NCI-H226 (cell line): ENCODE measurements at regions not wholly inside any gene's neighbourhood (a gene's known extent, or its start where the extent isn't known, plus 50 kb on each side); places are given as distances from the start of the nearest gene placed in this dataset.
A peak's percentile ranks its signal among the peaks of the same experiment; 100 is the strongest.

Source experiments
- DNase-seq: peaks from one replicate; pipeline ENCODE4 v3.0.0-alpha.2; 2015

DNA sequence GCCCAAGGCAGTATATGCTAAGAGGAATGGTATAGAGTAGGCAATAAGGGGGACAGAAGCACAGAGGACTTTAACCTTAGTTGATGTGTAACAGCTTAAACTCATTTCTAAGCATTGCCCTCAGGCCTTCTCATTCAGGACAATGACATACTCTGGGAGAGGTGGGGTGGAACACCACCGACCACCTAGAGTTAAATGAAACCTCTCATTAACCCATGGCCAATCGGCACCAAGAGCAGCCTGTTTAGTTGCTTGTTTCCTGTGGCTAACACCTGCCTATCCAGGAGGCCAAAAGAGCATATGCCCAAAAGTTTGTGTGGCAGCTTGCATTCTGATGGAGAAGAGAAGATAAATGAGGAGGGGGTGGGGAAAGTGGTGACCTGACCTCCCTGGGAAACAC lies 50.0 kb downstream of the PABIR2 start:
- DNase-seq = no peak

DNA sequence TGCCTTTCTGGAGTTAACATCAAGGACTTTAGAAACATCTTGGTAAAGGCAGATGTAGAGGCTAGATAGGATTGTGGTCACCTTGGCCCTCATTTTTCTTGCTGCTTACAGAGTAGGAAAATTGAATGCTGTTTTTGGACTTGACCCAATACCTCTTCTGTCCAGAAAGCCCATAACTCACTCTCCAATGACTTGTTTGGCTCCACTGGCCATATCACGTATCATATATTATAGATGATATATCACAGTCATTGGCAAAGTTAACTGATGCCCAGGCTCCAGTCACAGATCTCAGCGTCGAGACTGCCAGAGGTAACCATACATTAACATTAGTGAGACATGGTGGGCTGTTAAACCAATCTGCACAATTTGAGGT lies 50.6 kb downstream of the PABIR2 start:
- no peak for DNase-seq

DNA sequence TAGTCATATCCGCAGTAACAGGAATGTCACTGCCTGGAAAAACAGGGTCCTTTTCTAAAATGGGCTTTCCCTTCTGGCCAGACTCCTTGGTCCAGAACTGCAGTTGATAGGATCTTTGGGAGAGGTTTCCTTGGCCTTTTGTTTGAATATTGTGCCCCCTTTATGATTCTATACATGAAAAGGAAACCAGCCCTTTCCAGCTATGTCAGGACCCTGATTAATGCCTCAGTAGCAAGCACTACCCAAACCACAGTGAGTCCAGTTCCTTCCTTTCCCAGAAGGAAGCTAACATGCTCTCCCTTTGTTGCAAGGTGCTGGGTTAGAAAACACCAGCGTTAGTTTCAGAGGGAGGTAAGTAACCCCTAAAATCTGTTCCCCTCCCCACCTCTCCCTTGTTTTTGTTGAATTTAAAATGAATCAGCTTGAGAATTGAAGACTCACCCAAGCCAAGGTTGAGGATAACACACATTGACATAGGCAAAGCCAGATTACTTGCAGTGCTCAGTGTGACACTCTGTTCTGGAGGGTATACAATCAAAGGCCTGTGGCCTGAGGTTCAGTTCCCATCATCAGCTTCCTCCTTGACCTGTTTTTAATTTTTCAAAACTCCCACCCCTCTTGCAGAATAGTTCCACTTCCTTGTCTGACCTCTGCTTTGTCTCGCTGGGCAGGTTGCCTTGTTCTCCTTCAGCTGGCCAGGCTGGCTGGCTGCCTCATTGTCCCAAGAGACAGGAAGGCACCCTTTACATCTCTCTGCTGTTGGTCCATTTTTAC lies 51.2 kb downstream of the PABIR2 start:
- no peak for DNase-seq

DNA sequence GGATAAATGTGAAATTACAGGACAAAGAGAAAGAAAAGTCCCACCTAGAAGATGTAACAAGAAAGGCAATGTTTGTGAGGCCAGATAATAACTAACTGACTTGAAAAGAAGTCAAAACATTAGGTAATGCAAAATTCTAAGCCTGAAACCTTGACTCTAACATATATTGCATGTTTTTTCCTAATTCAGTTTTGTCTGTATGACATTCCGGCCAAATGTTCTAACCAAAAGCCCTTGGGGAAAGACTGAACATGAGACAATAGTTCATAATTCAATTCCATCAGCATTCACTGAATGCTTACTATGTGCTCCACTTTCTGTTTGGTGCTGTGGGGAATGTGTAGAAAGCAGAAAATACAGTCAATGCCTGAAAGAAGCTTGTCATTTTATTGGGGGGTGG lies 53.9 kb downstream of the PABIR2 start:
- DNase-seq = no peak

DNA sequence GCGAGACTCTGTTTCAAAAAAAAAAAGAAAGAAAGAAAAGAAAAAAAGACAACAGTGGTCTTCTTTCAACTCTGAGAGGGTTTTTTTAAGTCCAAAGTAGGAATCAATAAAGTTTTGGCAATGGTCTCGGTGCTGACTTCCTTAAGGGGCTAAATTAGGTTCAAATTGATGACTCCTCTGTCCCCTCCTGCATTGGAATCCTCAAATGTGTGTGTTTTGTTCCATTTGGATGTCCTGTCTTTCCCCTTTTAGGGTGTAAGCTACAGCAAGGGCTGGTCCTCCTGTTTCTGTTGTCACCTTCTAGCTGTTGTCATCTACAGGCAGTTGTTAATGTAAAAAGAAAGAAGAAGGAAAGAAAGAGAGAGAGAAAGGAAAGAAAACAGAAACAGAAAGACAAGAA lies 54.4 kb downstream of the PABIR2 start:
- DNase-seq = no peak

DNA sequence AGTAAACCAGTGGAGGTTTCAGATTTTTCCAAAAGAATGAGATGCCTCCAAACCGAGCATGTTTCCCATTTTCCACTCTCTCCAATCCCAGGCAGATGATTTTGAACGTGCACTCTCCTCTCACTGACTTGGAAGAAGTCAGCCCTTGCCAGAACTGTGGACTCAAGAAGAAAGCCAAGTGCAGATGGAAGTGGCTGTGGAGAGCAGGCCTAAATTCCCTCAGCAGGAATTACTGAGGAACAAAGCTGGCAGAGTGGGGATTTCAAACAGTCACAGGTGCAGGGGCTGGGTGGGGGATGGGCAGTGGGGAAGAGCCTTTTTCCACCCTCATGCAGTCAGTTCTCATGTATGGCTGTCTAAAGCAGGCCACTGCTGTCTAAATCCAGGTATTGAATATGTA lies 55.3 kb downstream of the PABIR2 start:
- DNase-seq = no peak

DNA sequence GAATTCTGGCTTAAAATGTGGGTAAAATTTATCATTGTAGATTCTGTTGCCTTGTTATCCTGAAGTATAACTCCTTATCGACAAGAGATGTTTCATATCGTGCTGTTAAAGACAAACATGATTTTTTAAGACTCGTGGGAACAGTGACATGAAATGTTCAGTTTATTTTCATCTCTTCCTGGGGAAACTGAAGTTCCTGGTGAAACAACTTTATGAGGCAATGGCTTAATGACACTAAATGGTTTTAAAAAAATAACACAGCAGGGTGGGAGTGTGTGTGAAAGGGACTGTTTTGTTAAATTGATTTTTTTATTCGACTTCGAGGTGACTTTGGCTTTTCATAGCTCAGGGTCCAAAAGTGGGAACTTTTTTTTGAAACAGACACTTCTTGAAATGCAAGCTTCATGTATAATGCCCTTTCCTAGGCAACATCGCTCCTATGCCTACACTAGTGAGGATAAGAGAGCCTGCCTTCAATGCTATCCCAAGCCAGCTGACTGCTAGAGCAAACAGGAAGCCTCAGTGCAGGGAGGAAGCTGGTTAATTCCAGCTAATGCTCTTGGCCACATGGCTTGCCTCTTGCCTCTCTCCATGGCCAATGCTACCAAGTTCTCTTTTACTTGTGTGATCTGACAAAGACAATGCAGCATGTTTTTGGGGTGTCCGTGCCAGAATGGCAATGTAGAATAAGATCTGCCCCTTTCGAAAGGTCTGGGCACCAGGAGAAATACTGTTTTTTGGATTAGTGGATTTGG lies 57.8 kb downstream of the PABIR2 start:
- no peak for DNase-seq

DNA sequence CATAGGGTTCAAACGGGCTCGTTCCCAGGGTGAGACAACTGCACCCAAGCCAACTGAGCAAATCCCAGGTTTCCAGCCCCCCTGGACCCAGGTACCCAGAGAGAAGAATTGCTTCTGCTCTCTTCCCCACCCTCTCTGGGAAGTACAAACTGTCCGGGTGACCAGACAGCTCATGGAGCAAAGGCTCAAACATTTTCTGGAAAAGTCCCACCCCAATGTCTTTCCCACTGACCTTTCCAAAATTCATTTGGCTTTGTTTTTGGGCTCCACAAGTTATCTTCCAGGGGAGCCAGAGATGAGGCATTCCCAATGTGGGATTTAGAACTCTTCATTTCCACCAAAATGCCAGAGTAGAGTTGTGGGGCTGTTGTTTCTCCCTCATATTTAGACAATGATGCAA lies 58.6 kb downstream of the PABIR2 start:
- DNase-seq = no peak

DNA sequence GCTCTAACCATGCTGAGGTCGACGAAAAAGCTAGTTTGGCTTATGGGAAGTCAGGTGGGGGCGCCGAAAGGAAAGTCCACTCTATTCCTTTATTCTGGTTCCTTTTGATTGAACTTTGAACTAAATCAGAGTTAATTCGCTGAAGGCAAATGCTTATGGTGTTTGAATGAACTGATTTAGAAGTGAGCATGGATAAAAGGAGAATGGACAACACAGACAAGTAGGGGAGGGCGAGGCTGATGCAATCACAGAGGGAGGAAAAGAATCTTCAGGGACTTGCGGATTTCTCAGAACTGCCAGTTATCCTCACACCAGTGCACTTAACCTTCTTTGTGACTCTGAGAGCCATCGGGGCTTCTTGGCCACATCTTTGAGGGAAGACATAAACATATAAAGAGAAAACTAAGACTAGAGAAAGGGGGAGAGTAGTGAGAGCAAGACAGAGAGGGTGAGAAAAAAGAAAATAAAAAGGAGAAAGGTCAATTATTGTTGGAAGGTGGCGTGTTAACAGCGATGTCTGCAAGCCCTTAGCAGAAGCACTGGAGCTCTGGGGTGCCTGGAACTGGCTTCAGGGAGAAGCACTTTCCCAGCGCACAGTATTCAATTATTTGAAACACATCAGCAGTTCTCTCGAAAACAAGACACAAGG lies 59.2 kb downstream of the PABIR2 start:
- no peak for DNase-seq

DNA sequence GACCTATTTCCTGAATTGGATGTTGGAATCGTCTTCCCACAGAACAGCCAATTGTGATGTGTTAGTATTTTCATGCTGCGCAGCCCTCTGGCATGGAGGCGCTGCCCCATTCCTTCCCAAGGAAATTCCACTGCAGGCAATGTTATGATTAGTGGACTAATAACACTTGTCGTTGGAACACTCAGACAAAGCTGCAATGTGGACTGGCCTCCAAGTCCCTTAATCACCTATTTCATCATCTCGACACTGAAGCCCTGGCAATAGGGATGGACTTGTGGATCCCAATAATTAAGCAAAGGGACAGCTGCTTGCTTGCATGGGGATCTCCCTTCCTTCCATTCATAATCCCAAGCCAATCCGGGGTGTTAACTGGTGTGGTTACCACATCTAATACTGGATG lies 59.9 kb downstream of the PABIR2 start:
- no peak for DNase-seq

DNA sequence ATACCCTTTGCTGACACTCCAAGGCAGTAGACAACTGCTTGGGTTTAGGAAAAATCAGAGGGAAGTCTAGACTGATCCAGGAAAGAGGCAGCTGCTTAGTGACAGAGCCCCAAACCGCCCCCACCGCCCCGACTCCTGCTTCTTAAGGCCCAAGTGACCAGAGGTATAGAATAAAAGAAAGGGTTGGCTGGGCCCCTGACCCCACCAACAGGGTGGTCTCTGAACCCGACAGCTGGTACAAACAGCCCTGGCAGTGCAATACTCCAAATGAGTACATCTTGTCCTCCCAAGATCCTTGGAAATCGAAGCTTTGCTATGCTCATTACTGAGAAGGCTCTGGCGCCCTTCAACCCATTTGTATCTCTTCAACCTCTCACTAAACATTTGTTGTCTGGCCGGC lies 60.6 kb downstream of the PABIR2 start:
- DNase-seq = no peak

DNA sequence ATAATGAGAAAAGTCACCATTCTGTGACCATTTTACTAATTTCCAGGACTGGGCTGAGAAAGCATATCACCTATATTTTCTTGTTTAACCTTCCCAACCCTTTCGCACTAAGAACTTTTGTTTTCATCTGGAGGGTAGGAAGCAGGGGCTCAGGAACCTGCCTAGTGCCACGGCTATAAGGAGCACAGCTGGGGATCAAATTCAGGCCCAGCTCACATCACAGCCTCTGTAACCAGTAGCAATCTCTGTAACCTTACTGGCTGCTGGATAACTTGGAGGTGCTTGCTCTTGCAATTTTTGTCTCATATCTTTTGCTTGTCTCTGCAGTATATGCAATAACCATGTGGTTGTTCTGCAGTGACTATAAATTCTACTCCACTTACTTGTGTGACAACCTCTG lies 62.0 kb downstream of the PABIR2 start:
- DNase-seq = no peak

DNA sequence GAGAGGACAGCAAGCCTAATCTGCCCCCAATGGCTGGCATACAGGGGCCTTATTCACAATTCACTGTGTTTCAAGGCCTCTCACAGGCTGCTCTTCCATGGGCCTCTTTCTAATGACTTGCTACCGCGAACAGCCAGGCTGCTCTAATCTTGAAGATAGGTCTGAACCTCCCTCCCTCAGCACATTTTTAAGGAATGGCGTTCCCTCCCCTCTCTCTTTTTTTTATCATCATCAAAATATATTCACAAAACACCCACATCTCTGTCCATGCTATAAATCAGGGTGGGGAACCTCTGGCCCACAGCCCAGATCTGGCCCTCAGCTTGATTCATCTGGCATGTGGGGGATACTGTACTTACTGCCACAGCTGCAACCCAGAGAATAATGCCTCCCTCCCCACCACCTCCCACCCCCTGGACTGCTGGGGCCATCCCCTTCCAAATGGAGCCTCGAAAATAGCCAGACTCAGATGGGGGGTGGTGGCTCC lies 62.5 kb downstream of the PABIR2 start:
- peak; percentile 86 for DNase-seq

DNA sequence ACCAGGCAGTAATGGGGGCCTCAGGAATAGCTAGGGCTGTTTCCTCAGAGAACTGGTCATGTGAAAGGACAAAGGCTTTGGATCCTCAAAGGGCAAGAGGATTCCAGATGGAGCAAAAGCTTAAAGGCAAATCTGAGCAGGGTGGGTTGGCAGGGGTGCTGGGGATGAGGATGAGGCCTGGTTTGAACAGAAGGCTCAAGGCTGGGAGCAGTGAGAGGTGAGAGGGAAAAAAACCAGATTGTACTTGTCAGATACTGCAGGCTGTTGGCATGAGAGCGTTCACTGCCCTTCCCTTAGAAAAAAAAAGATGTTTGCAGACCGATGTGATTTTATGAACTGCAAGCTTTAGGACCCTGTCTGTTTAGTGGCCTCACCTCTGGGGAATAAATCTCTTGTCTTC lies 63.4 kb downstream of the PABIR2 start:
- DNase-seq = no peak

DNA sequence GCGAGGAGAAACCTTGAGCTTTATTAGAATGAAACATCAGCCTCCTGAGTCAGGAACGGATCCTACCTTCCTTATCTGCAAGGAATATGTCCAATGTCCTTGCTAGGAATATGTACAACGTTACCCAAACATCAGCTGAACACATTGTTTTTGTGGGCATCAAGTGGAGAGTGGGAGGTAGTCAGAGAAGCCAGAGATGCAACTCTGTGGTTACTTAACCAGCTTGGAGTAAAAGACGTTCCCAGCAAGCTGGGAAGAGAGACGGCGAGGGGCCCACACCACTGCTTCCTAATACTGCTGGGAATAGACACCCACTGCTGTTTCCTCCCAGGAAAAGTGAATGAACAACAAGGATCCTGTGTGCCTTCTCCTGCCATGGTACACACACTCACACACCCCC lies 64.3 kb downstream of the PABIR2 start:
- peak; percentile 31 for DNase-seq

DNA sequence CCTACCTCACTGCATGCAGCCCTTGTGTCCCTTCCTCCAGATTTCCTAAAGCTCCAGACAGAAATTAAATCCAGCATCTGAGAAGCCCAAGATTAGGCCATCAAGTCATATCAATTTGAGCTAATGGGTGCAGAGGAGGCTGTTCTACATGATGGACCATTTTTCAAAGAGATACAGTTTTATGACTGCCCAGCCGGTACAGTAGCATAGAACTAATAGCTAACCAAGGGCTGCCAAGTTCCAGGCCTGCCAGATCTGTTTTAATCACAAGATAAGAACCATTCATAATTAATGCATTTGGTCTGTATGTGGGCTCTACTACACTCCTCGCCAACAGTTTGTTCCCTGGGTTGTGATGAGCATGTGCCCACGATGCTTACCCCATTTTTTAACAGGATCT lies 64.9 kb downstream of the PABIR2 start:
- DNase-seq = no peak

DNA sequence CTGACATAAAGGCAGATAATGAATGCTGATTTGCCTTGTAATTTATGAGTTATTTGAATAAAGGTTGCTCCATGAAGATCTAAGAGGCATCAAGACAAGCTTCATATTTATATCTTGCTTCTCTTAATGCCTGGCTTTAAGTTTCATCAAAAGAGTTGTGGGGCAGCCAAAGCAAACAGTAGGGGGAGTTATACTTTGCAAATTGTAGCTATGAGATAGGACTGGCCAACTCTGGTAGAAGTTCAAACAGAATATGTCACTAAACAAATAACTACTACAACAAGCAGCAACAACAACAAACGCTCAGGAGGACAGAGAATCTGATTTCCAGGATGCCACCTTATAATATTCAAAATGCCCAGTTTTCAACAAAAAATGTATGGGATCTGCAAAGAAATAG lies 69.1 kb upstream of the PLAC1 start:
- no peak for DNase-seq

DNA sequence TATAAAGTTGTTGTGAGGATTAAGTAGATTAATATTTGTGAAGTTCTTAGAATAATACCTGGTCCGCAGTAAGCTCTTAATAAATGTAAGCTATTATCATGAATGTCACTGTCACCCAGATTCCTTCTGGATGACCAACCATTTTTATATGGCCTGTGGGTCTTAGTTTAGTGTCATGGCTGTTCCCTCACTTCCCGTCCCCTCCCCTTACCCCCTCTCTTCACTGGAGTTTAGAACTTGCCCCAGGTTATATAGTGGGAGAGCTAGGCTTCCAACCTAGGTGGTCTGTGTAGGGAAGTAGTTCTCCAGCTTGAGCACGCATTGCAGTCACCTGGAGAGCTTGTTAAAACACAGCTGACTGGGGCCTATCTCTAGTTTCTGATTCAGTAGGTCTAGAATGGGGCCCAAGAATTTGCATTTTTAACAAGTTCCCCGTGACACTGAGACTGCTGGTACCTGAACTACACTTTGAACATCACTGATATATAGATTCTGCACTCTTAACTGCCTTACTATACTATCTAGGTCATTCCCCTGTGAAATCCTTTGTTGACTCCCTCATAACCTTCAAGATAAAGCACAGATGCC lies 66.9 kb upstream of the PLAC1 start:
- no peak for DNase-seq

DNA sequence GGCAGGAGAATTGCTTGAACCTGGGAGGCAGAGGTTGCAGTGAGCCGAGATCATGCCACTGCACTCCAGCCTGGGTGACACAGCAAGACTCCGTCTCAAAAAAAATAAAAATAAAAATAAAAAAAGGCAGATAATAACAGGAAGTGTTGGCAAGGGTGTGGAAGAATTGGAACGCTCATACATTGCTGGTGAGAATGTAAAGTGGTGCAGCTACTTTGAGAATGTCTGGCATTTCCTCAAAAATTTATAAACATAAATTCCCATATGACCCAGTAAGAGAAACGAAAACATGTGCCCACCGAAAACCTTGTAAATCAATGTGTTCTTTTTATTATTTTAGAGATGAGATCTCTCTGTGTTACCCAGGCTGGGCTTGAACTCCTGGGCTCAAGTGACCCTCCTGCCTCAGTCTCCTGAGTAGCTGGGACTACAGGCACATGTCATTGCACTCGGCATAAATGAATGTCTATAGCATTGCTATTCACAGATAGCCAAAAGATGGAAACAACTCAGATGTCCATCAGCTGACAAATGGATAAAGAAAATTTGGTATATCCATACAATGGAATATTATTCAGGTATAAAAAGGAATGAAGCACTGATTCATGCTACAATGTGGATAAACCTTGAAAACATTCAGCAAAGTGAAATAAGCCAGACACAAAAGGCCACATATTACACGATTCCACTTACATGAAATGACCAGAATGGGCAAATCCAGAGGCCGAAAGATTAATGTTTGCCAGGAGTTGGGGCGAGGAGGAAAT lies 63.7 kb upstream of the PLAC1 start:
- no peak for DNase-seq

DNA sequence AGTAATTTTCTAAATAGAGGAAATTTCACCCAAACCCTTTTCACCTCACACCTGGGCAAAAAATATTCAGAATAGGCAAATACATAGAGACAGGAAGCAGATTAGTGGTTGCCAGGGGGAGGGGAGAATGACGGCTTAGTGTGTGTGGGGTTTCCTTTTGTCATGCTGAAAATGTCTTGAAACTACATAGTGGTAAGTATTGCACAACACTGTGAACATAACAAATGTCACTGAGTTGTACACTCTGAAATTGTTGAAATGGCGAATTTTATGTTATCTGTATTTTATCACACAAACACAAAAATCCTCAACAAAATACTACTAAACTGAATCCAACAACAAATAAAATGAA lies 60.7 kb upstream of the PLAC1 start:
- DNase-seq = peak; percentile 29

DNA sequence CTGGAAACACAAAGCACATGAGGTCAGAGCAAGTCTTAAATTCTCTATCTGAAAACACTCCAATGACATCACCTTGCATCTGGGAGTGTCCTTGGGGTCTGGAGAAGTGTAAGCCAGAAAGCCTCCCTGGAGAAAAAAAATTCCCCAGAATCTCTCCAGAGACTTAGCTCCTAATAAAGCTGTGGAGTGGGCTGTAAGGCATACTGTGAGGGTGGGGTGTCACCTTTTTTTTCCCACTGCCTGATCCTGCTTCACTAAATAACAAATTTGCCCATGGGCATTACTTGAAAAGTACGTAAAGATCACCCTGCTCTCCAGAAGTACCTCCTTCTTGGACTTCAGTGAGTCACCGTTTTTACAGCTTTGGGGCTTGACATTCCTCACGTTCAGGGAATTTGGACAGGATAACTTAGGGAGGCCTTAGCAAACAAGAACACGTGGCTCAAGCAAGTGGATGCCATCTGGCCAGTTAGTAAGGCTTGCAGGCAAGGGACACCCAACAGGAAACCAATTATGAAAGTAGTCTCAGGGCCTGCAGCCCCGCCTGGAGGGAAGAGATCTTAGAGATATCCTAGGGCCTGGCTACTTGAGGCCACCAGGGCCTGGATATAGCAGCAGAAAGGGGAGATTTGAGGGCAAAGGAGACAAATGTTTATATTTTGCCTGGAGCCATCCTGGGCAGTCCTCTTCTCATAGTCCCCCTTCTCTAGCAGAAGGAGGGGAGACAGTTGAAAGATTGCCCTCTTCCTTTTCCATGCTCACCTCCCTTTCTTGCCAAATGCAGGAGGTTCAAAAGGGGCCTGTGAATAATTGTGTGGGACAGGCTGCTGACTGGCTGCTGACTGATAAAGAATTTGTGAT lies 60.1 kb upstream of the PLAC1 start:
- peak; percentile 94 for DNase-seq

DNA sequence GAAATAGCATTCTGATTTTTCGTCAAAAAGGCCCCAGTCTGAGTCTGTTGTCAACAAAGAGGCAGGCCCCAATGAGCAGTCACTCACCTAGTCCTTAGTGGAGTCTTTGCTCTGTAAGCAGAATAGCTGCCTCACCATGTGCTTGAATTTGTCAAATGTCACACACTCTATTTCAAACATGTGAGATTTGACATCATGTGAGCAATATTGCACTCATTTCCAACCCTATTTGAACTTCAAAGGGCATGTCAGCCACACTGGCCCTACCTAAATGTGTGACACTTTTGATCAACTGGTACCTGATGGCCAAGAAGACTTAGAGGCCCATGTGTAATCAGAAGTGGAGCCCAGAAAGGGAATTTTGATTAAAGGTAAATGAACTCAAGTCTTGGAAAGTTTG lies 59.4 kb upstream of the PLAC1 start:
- no peak for DNase-seq
